ENCODE measurements at regions not wholly inside any gene's neighbourhood (a gene's known extent, or its start where the extent isn't known, plus 50 kb on each side); places are given as distances from the start of the nearest gene placed in this dataset.
"Not testable (repeated sequence)": the region's sequence is repeated elsewhere in the genome, so short reads cannot be mapped to it uniquely, and the experiment has no call there.

GRCh38 chr20:11502671-11503070 is 415.0 kb upstream of the BTBD3 start:
- Mint-ChIP-seq H3K4me1 (ENCODE audit: low read depth) (no peaks in the 10 kb centered on the region), H3K36me3 (ENCODE audit: low read depth) (no peaks in the 10 kb centered on the region), H3K27ac (no peak overlapping the region), H3K4me3 (no peak overlapping the region), H3K9me3 (peaks cover 8% of the 10 kb centered on the region), H3K27me3 (no peaks in the 10 kb centered on the region)
- no peak for DNase-seq

- Mint-ChIP-seq H3K27me3 (no peaks in the 10 kb centered on the region), H3K9me3 (peaks cover 15% of the 10 kb centered on the region), H3K36me3 (ENCODE audit: low read depth) (no peaks in the 10 kb centered on the region), H3K27ac (no peak overlapping the region), H3K4me1 (ENCODE audit: low read depth) (no peaks in the 10 kb centered on the region), H3K4me3 (no peak overlapping the region)
- no peak for DNase-seq
Measured at GRCh38 chr20:11509776-11510175, 407.9 kb upstream of the BTBD3 start.

GRCh38 chr20:11511821-11512220 is 405.9 kb upstream of the BTBD3 start:
- no peaks in the 10 kb centered on the region for H3K27me3 Mint-ChIP-seq
- H3K27ac Mint-ChIP-seq: no peak overlapping the region
- H3K9me3 Mint-ChIP-seq: peaks cover 18% of the 10 kb centered on the region
- no peaks in the 10 kb centered on the region for H3K4me1 Mint-ChIP-seq (ENCODE audit: low read depth)
- no peak overlapping the region for H3K4me3 Mint-ChIP-seq
- no peaks in the 10 kb centered on the region for H3K36me3 Mint-ChIP-seq (ENCODE audit: low read depth)
- DNase-seq: no peak

- DNase-seq; H3K27me3 Mint-ChIP-seq; H3K4me3 Mint-ChIP-seq; H3K4me1 Mint-ChIP-seq (ENCODE audit: low read depth); H3K27ac Mint-ChIP-seq; H3K36me3 Mint-ChIP-seq (ENCODE audit: low read depth): not testable (repeated sequence)
- peaks cover 19% of the 10 kb centered on the region for H3K9me3 Mint-ChIP-seq
Measured at GRCh38 chr20:11513241-11513745, 404.4 kb upstream of the BTBD3 start.

GRCh38 chr20:11516448-11516847 is 401.2 kb upstream of the BTBD3 start:
- Mint-ChIP-seq H3K36me3 (ENCODE audit: low read depth) (no peaks in the 10 kb centered on the region), H3K4me1 (ENCODE audit: low read depth) (no peaks in the 10 kb centered on the region), H3K27ac (no peak overlapping the region), H3K4me3 (no peak overlapping the region), H3K27me3 (no peaks in the 10 kb centered on the region), H3K9me3 (peaks cover 18% of the 10 kb centered on the region)
- DNase-seq: no peak

GRCh38 chr20:11520596-11520995 is 397.1 kb upstream of the BTBD3 start:
- Mint-ChIP-seq H3K9me3 (peaks cover 8% of the 10 kb centered on the region), H3K27ac (no peak overlapping the region), H3K4me1 (ENCODE audit: low read depth) (no peaks in the 10 kb centered on the region), H3K27me3 (no peaks in the 10 kb centered on the region), H3K4me3 (no peak overlapping the region), H3K36me3 (ENCODE audit: low read depth) (no peaks in the 10 kb centered on the region)
- DNase-seq: no peak

GRCh38 chr20:11521476-11522365 is 396.0 kb upstream of the BTBD3 start:
- Mint-ChIP-seq H3K27ac (no peak overlapping the region), H3K27me3 (no peaks in the 10 kb centered on the region), H3K4me3 (no peak overlapping the region), H3K36me3 (ENCODE audit: low read depth) (no peaks in the 10 kb centered on the region), H3K9me3 (peaks cover 7% of the 10 kb centered on the region), H3K4me1 (ENCODE audit: low read depth) (no peaks in the 10 kb centered on the region)
- DNase-seq: no peak

- no peak overlapping the region for H3K27ac Mint-ChIP-seq
Measured at GRCh38 chr20:11522366-11522741, 395.3 kb upstream of the BTBD3 start.

GRCh38 chr20:11529047-11529446 is 388.6 kb upstream of the BTBD3 start:
- Mint-ChIP-seq H3K9me3 (peaks cover 43% of the 10 kb centered on the region), H3K27ac (no peak overlapping the region), H3K4me3 (no peak overlapping the region), H3K36me3 (ENCODE audit: low read depth) (no peaks in the 10 kb centered on the region), H3K4me1 (ENCODE audit: low read depth) (no peaks in the 10 kb centered on the region), H3K27me3 (no peaks in the 10 kb centered on the region)
- DNase-seq: no peak

More at GRCh38 chr20:11522366-11522741, 395.3 kb upstream of the BTBD3 start:
- Mint-ChIP-seq H3K36me3 (ENCODE audit: low read depth) (no peaks in the 10 kb centered on the region), H3K27me3 (no peaks in the 10 kb centered on the region), H3K4me1 (ENCODE audit: low read depth) (no peaks in the 10 kb centered on the region), H3K4me3 (no peak overlapping the region), H3K9me3 (peaks cover 12% of the 10 kb centered on the region)
- DNase-seq: no peak

GRCh38 chr20:11537032-11537431 is 380.7 kb upstream of the BTBD3 start:
- Mint-ChIP-seq H3K27ac (no peak overlapping the region), H3K27me3 (no peaks in the 10 kb centered on the region), H3K4me1 (ENCODE audit: low read depth) (no peaks in the 10 kb centered on the region), H3K9me3 (peaks cover 5% of the 10 kb centered on the region), H3K4me3 (no peak overlapping the region), H3K36me3 (ENCODE audit: low read depth) (no peaks in the 10 kb centered on the region)
- no peak for DNase-seq

GRCh38 chr20:11539450-11539849 is 378.2 kb upstream of the BTBD3 start:
- H3K4me1 Mint-ChIP-seq (ENCODE audit: low read depth): no peaks in the 10 kb centered on the region
- H3K36me3 Mint-ChIP-seq (ENCODE audit: low read depth): no peaks in the 10 kb centered on the region
- no peak overlapping the region for H3K27ac Mint-ChIP-seq
- DNase-seq: no peak
- H3K9me3 Mint-ChIP-seq: no peaks in the 10 kb centered on the region
- H3K27me3 Mint-ChIP-seq: no peaks in the 10 kb centered on the region
- H3K4me3 Mint-ChIP-seq: no peak overlapping the region

- no peak for DNase-seq
- H3K9me3 Mint-ChIP-seq: no peaks in the 10 kb centered on the region
- H3K36me3 Mint-ChIP-seq (ENCODE audit: low read depth): no peaks in the 10 kb centered on the region
- H3K27me3 Mint-ChIP-seq: no peaks in the 10 kb centered on the region
- no peak overlapping the region for H3K4me3 Mint-ChIP-seq
- no peak overlapping the region for H3K27ac Mint-ChIP-seq
- H3K4me1 Mint-ChIP-seq (ENCODE audit: low read depth): no peaks in the 10 kb centered on the region
Measured at GRCh38 chr20:11540558-11540957, 377.1 kb upstream of the BTBD3 start.

GRCh38 chr20:11542645-11543044 is 375.0 kb upstream of the BTBD3 start:
- no peak overlapping the region for H3K4me3 Mint-ChIP-seq
- no peaks in the 10 kb centered on the region for H3K9me3 Mint-ChIP-seq
- no peaks in the 10 kb centered on the region for H3K36me3 Mint-ChIP-seq (ENCODE audit: low read depth)
- H3K4me1 Mint-ChIP-seq (ENCODE audit: low read depth): no peaks in the 10 kb centered on the region
- no peak overlapping the region for H3K27ac Mint-ChIP-seq
- DNase-seq: no peak
- no peaks in the 10 kb centered on the region for H3K27me3 Mint-ChIP-seq

GRCh38 chr20:11544029-11544678 is 373.5 kb upstream of the BTBD3 start:
- Mint-ChIP-seq H3K36me3 (ENCODE audit: low read depth) (no peaks in the 10 kb centered on the region), H3K27me3 (no peaks in the 10 kb centered on the region), H3K4me3 (no peak overlapping the region), H3K4me1 (ENCODE audit: low read depth) (no peaks in the 10 kb centered on the region), H3K27ac (no peak overlapping the region), H3K9me3 (no peaks in the 10 kb centered on the region)
- no peak for DNase-seq

- Mint-ChIP-seq H3K4me1 (ENCODE audit: low read depth) (no peaks in the 10 kb centered on the region), H3K27me3 (no peaks in the 10 kb centered on the region), H3K9me3 (no peaks in the 10 kb centered on the region), H3K27ac (no peak overlapping the region), H3K36me3 (ENCODE audit: low read depth) (no peaks in the 10 kb centered on the region), H3K4me3 (no peak overlapping the region)
- DNase-seq: no peak
Measured at GRCh38 chr20:11546939-11547338, 370.8 kb upstream of the BTBD3 start.
